Liver (tissue), 3 donors: ENCODE measurements at regions not wholly inside any gene's neighbourhood (a gene's known extent, or its start where the extent isn't known, plus 50 kb on each side); places are given as distances from the start of the nearest gene placed in this dataset.

Experiments used
- ATF3 ChIP-seq: IDR thresholded peaks from 2 replicates; pipeline ENCODE4 v1.6.1; 2016; ENCODE audit warnings: antibody characterized with exemption
- CTCF ChIP-seq: fragments of 150-350 bp; IDR thresholded peaks from 2 replicates; pipeline ENCODE4 v1.5.1; 2017; ENCODE audit warnings: improper control_type of control experiment, low read depth, low read length; ENCODE audit not compliant: missing input control
- FOXA2 ChIP-seq: IDR thresholded peaks from 2 replicates; pipeline ENCODE4 v1.6.1; 2016; ENCODE audit warnings: antibody characterized with exemption
- GABPA ChIP-seq, 2 donors: IDR thresholded peaks in 1 of 2; conservative IDR thresholded peaks in 1 of 2; 2 replicates each; pipeline ENCODE4 v1.6.1; 2016; ENCODE audit warnings: antibody characterized with exemption in 2 of 2, mild to moderate bottlenecking in 1 of 2, moderate library complexity in 1 of 2
- JUND ChIP-seq, 2 donors: IDR thresholded peaks; 2 replicates each; pipeline ENCODE4 v1.6.1; 2016; ENCODE audit warnings: antibody characterized with exemption in 2 of 2
- MAX ChIP-seq: IDR thresholded peaks from 2 replicates; pipeline ENCODE4 v1.6.1; 2016; ENCODE audit warnings: antibody characterized with exemption
- RAD21 ChIP-seq, 2 donors: IDR thresholded peaks; 2 replicates each; pipeline ENCODE4 v1.6.1; 2016; ENCODE audit warnings: antibody characterized with exemption in 2 of 2, mild to moderate bottlenecking in 2 of 2
- SP1 ChIP-seq: IDR thresholded peaks from 2 replicates; pipeline ENCODE4 v1.6.1; 2018; ENCODE audit warnings: antibody characterized with exemption, mild to moderate bottlenecking
- TAF1 ChIP-seq: conservative IDR thresholded peaks from 2 replicates; pipeline ENCODE4 v1.6.1; 2016; ENCODE audit warnings: antibody characterized with exemption, mild to moderate bottlenecking
- YY1 ChIP-seq: IDR thresholded peaks from 2 replicates; pipeline ENCODE4 v1.6.1; 2016; ENCODE audit warnings: antibody characterized with exemption, mild to moderate bottlenecking
- TF ChIP-seq, protein P1 (sequence below): IDR thresholded peaks from 2 replicates; pipeline ENCODE4 v1.6.1; 2016; ENCODE audit warnings: antibody characterized with exemption, mild to moderate bottlenecking
- TF ChIP-seq, protein P2 (sequence below): IDR thresholded peaks from 2 replicates; pipeline ENCODE4 v1.6.1; 2016; ENCODE audit warnings: antibody characterized with exemption
- donor health status: healthy.
- donor health status: healthy.

- TF ChIP-seq YY1: no peak
- TF ChIP-seq, protein P1, sequence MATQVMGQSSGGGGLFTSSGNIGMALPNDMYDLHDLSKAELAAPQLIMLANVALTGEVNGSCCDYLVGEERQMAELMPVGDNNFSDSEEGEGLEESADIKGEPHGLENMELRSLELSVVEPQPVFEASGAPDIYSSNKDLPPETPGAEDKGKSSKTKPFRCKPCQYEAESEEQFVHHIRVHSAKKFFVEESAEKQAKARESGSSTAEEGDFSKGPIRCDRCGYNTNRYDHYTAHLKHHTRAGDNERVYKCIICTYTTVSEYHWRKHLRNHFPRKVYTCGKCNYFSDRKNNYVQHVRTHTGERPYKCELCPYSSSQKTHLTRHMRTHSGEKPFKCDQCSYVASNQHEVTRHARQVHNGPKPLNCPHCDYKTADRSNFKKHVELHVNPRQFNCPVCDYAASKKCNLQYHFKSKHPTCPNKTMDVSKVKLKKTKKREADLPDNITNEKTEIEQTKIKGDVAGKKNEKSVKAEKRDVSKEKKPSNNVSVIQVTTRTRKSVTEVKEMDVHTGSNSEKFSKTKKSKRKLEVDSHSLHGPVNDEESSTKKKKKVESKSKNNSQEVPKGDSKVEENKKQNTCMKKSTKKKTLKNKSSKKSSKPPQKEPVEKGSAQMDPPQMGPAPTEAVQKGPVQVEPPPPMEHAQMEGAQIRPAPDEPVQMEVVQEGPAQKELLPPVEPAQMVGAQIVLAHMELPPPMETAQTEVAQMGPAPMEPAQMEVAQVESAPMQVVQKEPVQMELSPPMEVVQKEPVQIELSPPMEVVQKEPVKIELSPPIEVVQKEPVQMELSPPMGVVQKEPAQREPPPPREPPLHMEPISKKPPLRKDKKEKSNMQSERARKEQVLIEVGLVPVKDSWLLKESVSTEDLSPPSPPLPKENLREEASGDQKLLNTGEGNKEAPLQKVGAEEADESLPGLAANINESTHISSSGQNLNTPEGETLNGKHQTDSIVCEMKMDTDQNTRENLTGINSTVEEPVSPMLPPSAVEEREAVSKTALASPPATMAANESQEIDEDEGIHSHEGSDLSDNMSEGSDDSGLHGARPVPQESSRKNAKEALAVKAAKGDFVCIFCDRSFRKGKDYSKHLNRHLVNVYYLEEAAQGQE: no peak
- TF ChIP-seq CTCF: no peak
- TF ChIP-seq GABPA (IDR thresholded peaks at IDR 0.05 in 1 of 2, conservative IDR thresholded peaks at IDR 0.05 in 1 of 2): no peak
- no peak for TF ChIP-seq RAD21 (IDR thresholded peaks at IDR 0.05)
- no peak for TF ChIP-seq MAX
- TF ChIP-seq FOXA2: no peak
- TF ChIP-seq TAF1: no peak
- no peak for TF ChIP-seq SP1
- TF ChIP-seq, protein P2, sequence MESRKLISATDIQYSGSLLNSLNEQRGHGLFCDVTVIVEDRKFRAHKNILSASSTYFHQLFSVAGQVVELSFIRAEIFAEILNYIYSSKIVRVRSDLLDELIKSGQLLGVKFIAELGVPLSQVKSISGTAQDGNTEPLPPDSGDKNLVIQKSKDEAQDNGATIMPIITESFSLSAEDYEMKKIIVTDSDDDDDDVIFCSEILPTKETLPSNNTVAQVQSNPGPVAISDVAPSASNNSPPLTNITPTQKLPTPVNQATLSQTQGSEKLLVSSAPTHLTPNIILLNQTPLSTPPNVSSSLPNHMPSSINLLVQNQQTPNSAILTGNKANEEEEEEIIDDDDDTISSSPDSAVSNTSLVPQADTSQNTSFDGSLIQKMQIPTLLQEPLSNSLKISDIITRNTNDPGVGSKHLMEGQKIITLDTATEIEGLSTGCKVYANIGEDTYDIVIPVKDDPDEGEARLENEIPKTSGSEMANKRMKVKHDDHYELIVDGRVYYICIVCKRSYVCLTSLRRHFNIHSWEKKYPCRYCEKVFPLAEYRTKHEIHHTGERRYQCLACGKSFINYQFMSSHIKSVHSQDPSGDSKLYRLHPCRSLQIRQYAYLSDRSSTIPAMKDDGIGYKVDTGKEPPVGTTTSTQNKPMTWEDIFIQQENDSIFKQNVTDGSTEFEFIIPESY: no peak
- TF ChIP-seq ATF3: no peak
- no peak for TF ChIP-seq JUND (IDR thresholded peaks at IDR 0.05)
These were observed 73.8 kb upstream of the ARID2 start for GRCh38 chr12:45655743-45656142.
